Medulla oblongata (tissue), 1 donor: ENCODE measurements at regions not wholly inside any gene's neighbourhood (a gene's known extent, or its start where the extent isn't known, plus 50 kb on each side); places are given as distances from the start of the nearest gene placed in this dataset.

Source experiments
- DNase-seq: peaks from one replicate; pipeline ENCODE4 v3.0.0-alpha.2; 2015; ENCODE audit errors: extremely low spot score

DNA sequence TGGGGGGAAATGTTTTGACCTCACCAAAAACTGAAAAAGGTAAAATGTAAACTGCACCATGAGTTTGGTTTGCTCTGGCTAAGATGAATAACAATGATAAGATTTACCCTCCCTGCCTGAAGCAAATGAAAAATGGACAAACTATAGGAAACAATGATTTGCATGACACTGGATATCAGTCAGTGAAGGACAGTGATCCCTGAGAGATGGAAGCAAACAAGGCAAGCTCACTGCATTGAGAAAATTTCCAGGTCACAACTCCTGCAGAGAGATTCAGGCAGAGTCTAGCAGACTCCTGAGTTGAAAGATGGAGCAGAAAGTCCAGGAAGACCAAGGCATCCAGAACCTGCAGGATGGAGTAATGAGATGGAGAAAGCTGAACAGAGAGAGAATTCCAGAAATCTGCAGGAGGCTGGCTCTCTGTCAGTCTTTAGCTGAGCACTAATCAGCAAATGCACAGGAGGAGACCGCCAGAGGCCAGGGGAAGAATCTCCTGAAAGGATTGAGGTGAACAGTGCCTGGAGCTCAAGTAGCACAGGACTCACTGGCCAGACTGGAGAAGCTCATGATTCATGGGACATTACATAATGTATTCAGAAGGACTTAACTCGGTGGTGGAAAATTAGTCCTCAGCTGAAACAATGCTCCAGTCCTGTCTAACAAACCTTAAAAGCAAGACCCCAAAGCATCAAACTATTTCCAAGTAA is 51.2 kb upstream of the PALS2 start:
- no peak for DNase-seq
